PC-3 (cell line): ENCODE measurements at regions not wholly inside any gene's neighbourhood (a gene's known extent, or its start where the extent isn't known, plus 50 kb on each side); places are given as distances from the start of the nearest gene placed in this dataset.

ENCODE experiments used
- ATAC-seq: fragments of 200-7000 bp; cut with Tn5 transposase; 2 replicates; pipeline ENCODE4 v1.9.1; 2020; ENCODE audit warnings: mild to moderate bottlenecking, moderate library complexity
- BruUV-seq: library from RNA; stranded (reverse); fragments of 400-500 nt; replicated peaks from 2 replicates; lab custom pipeline; 2021; lab: Mats Ljungman, UMichigan
- CTCF ChIA-PET: fragments of 300-600 bp; sonication (Branson Sonifier 250); formaldehyde crosslinking; loops from one replicate; lab custom pipeline; 2022; ENCODE audit warnings: antibody characterized with exemption; lab: Charles Lee
- POLR2A ChIA-PET: fragments of 300-600 bp; sonication (Branson Sonifier 250); formaldehyde crosslinking; loops from one replicate; lab custom pipeline; 2022; ENCODE audit warnings: antibody characterized with exemption; ENCODE audit not compliant: unreplicated experiment; lab: Charles Lee
- DNase-seq: peaks from one replicate; pipeline ENCODE4 v3.0.0-alpha.2; 2015
- H2AFZ ChIP-seq: fragments of 300-600 bp; sonication (generic); 2 replicates; pipeline ENCODE4 v1.6.0; 2016; ENCODE audit warnings: antibody characterized with exemption, low read length
- H3F3A ChIP-seq: fragments of 300-600 bp; sonication (generic); one replicate; pipeline ENCODE4 v1.6.0; 2017; ENCODE audit warnings: antibody characterized with exemption, low read length, control low read depth, mild to moderate bottlenecking; ENCODE audit not compliant: unreplicated experiment
- H3K27ac ChIP-seq: fragments of 300-600 bp; sonication (generic); 2 replicates; pipeline ENCODE4 v1.5.1; 2016; ENCODE audit warnings: mild to moderate bottlenecking, low read length
- H3K27me3 ChIP-seq: fragments of 300-600 bp; sonication (generic); 2 replicates; pipeline ENCODE4 v1.6.1; 2016; ENCODE audit warnings: low read length, mixed read lengths
- H3K36me3 ChIP-seq: fragments of 300-600 bp; sonication (generic); 2 replicates; pipeline ENCODE4 v1.6.1; 2016; ENCODE audit warnings: low read depth, mixed run types, low read length, mixed read lengths
- H3K4me1 ChIP-seq: fragments of 300-600 bp; sonication (generic); 2 replicates; pipeline ENCODE4 v1.5.1; 2016; ENCODE audit warnings: low read length; ENCODE audit not compliant: insufficient read depth
- H3K4me2 ChIP-seq: fragments of 300-600 bp; sonication (generic); 2 replicates; pipeline ENCODE4 v1.6.0; 2016; ENCODE audit warnings: low read length
- H3K4me3 ChIP-seq: fragments of 300-600 bp; sonication (generic); 2 replicates; pipeline ENCODE4 v1.5.1; 2016; ENCODE audit warnings: mild to moderate bottlenecking, low read length, mixed read lengths
- H3K79me2 ChIP-seq: fragments of 300-600 bp; sonication (generic); 2 replicates; pipeline ENCODE4 v1.6.1; 2017; ENCODE audit warnings: low read length, mixed read lengths
- H3K9ac ChIP-seq: fragments of 300-600 bp; sonication (generic); 2 replicates; pipeline ENCODE4 v1.6.0; 2016; ENCODE audit warnings: mild to moderate bottlenecking, low read length
- H3K9me2 ChIP-seq: fragments of 300-600 bp; sonication (generic); replicated peaks from 2 replicates; pipeline ENCODE4 v1.6.1; 2016; ENCODE audit warnings: mixed run types, low read length, mixed read lengths
- H3K9me3 ChIP-seq: fragments of 300-600 bp; sonication (generic); 2 replicates; pipeline ENCODE4 v1.6.1; 2016; ENCODE audit warnings: low read length, mixed read lengths
- H4K20me1 ChIP-seq: fragments of 300-600 bp; sonication (generic); 2 replicates; pipeline ENCODE4 v1.6.1; 2016; ENCODE audit warnings: low read length, mixed read lengths
- CTCF ChIP-seq: fragments of 300-600 bp; sonication (generic); conservative IDR thresholded peaks from 2 replicates; pipeline ENCODE4 v1.5.1; 2017; ENCODE audit warnings: antibody characterized with exemption, low read depth, mild to moderate bottlenecking, low read length
- EZH2 ChIP-seq: fragments of 300-600 bp; sonication (generic); IDR thresholded peaks from one replicate; pipeline ENCODE4 v1.6.1; 2017; ENCODE audit warnings: antibody characterized with exemption, mild to moderate bottlenecking, low read length; ENCODE audit not compliant: unreplicated experiment
- EZH2phosphoT487 ChIP-seq: fragments of 300-600 bp; sonication (generic); IDR thresholded peaks from 2 replicates; pipeline ENCODE4 v1.6.1; 2018; ENCODE audit warnings: mild to moderate bottlenecking, antibody characterized with exemption, low read length, borderline replicate concordance
- intact Hi-C: fragments of 100-400 bp; cut with micrococcal nuclease; formaldehyde crosslinking; loops from 2 replicates; pipeline ENCODE4 v1.9.0; 2023

- CTCF ChIA-PET, result no interaction called here
- Histone ChIP-seq H3K4me1 (peaks cover 11% of the 10 kb centered on the region), H3K9ac (no peak overlapping the region), H2AFZ (no peak overlapping the region), H3K4me3 (no peak overlapping the region), H3K79me2 (no peaks in the 10 kb centered on the region), H3K9me3 (no peaks in the 10 kb centered on the region), H4K20me1 (no peaks in the 10 kb centered on the region), H3K9me2 (no peaks in the 10 kb centered on the region), H3K36me3 (no peaks in the 10 kb centered on the region), H3K27me3 (no peaks in the 10 kb centered on the region), H3K4me2 (no peak overlapping the region), H3F3A (no peaks in the 10 kb centered on the region), H3K27ac (no peak overlapping the region)
- intact Hi-C loops, result no loop called here
- no peak for ATAC-seq
- POLR2A ChIA-PET, result no interaction called here
- TF ChIP-seq EZH2 (no peak), EZH2phosphoT487 (no peak), CTCF (no peak)
- BruUV-seq, result no TSS peak
- no peak for DNase-seq
These were observed 598.5 kb downstream of the BNC2 start for GRCh38 chr9:16271967-16272366.

GRCh38 chr9:16272776-16273175 is 597.7 kb downstream of the BNC2 start:
- Histone ChIP-seq H3K9me3 (no peaks in the 10 kb centered on the region), H3K27me3 (no peaks in the 10 kb centered on the region), H4K20me1 (no peaks in the 10 kb centered on the region), H2AFZ (no peak overlapping the region), H3F3A (no peaks in the 10 kb centered on the region), H3K9me2 (no peaks in the 10 kb centered on the region), H3K4me3 (no peak overlapping the region), H3K4me1 (peaks cover 6% of the 10 kb centered on the region), H3K79me2 (no peaks in the 10 kb centered on the region), H3K9ac (no peak overlapping the region), H3K36me3 (no peaks in the 10 kb centered on the region), H3K27ac (no peak overlapping the region), H3K4me2 (no peak overlapping the region)
- ATAC-seq, result no peak
- intact Hi-C loops, result no loop called here
- no peak for TF ChIP-seq CTCF
- TF ChIP-seq EZH2, result no peak
- no peak for TF ChIP-seq EZH2phosphoT487
- ChIA-PET POLR2A (no interaction called here), CTCF (no interaction called here)
- no peak for DNase-seq
- BruUV-seq, result no TSS peak

GRCh38 chr9:16275795-16276624 is 594.5 kb downstream of the BNC2 start:
- TF ChIP-seq CTCF (no peak), EZH2 (no peak), EZH2phosphoT487 (no peak)
- Histone ChIP-seq H3K4me2 (no peak overlapping the region), H3K4me1 (no peaks in the 10 kb centered on the region), H3F3A (no peaks in the 10 kb centered on the region), H3K79me2 (no peaks in the 10 kb centered on the region), H3K36me3 (no peaks in the 10 kb centered on the region), H3K9ac (no peak overlapping the region), H3K9me2 (no peaks in the 10 kb centered on the region), H3K9me3 (no peaks in the 10 kb centered on the region), H3K27ac (no peak overlapping the region), H4K20me1 (no peaks in the 10 kb centered on the region), H3K27me3 (no peaks in the 10 kb centered on the region), H2AFZ (no peak overlapping the region), H3K4me3 (no peak overlapping the region)
- no peak for ATAC-seq
- intact Hi-C loops, result no loop called here
- ChIA-PET POLR2A (no interaction called here), CTCF (no interaction called here)
- no TSS peak for BruUV-seq
- DNase-seq, result no peak
